CD14-positive monocyte (primary cell): ENCODE measurements at regions not wholly inside any gene's neighbourhood (a gene's known extent, or its start where the extent isn't known, plus 50 kb on each side); places are given as distances from the start of the nearest gene placed in this dataset.

Experiments
- DNase-seq, 3 donors: peaks; one replicate each; pipeline ENCODE4 v3.0.0-alpha.2; 2011 to 2022
- H2AFZ ChIP-seq: 2 replicates; pipeline ENCODE4 v1.6.0; 2012; ENCODE audit warnings: mild to moderate bottlenecking, low read depth, low read length, inconsistent platforms; ENCODE audit not compliant: insufficient read depth, poor library complexity, severe bottlenecking
- H3K27ac ChIP-seq, 2 donors: 1 replicate in 1 of 2; 2 replicates in 1 of 2; pipeline ENCODE4 v1.5.1; 2012 to 2013; ENCODE audit warnings: low read length in 2 of 2, control low read depth in 1 of 2, inconsistent platforms in 1 of 2, low read depth in 1 of 2, mild to moderate bottlenecking in 1 of 2
- H3K27me3 ChIP-seq, 2 donors: one replicate each; pipeline versions ENCODE4 v1.6.0 to v1.6.1; 2011 to 2013; ENCODE audit warnings: low read length in 2 of 2; ENCODE audit not compliant: control insufficient read depth in 2 of 2, insufficient read depth in 2 of 2
- H3K36me3 ChIP-seq, 2 donors: replicated peaks in 1 of 2; 1 replicate in 1 of 2; 2 replicates in 1 of 2; pipeline versions ENCODE4 v1.5.1 to v1.6.1; 2012 to 2013; ENCODE audit warnings: low read length in 2 of 2, control low read depth in 1 of 2, inconsistent platforms in 1 of 2, mild to moderate bottlenecking in 1 of 2; ENCODE audit not compliant: insufficient read depth in 2 of 2, control insufficient read depth in 1 of 2
- H3K4me1 ChIP-seq, 2 donors: 1 replicate in 1 of 2; 2 replicates in 1 of 2; pipeline versions ENCODE4 v1.5.1 to v1.6.1; 2012 to 2013; ENCODE audit warnings: low read length in 2 of 2, control low read depth in 1 of 2, inconsistent platforms in 1 of 2, mild to moderate bottlenecking in 1 of 2, moderate library complexity in 1 of 2; ENCODE audit not compliant: insufficient read depth in 2 of 2, control insufficient read depth in 1 of 2
- H3K4me2 ChIP-seq: replicated peaks from 2 replicates; pipeline ENCODE3; 2012; ENCODE audit warnings: low read length, moderate library complexity, mild to moderate bottlenecking; ENCODE audit not compliant: poor library complexity, severe bottlenecking; ENCODE audit errors: extremely low read depth
- H3K4me3 ChIP-seq, 3 experiments: fragments of 200-600 bp in 1 of 3; sonication (generic) in 1 of 3; replicated peaks in 1 of 3; 1 replicate in 2 of 3; 2 replicates in 1 of 3; pipeline ENCODE4 v1.5.1; 2011 to 2013; ENCODE audit warnings: low read length in 3 of 3, mild to moderate bottlenecking in 3 of 3, control low read depth in 2 of 3, low read depth in 2 of 3, inconsistent platforms in 1 of 3, moderate library complexity in 1 of 3
- H3K79me2 ChIP-seq: 2 replicates; pipeline ENCODE4 v1.6.0; 2012; ENCODE audit warnings: mild to moderate bottlenecking, control low read depth, inconsistent platforms, low read length, moderate library complexity; ENCODE audit not compliant: insufficient read depth
- H3K9ac ChIP-seq: 2 replicates; pipeline ENCODE4 v1.6.0; 2017; ENCODE audit warnings: low read length, mild to moderate bottlenecking; ENCODE audit not compliant: insufficient read depth, poor library complexity, severe bottlenecking
- H3K9me3 ChIP-seq, 2 donors: replicated peaks in 1 of 2; 1 replicate in 1 of 2; 2 replicates in 1 of 2; pipeline versions ENCODE4 v1.5.1 to v1.6.1; 2012 to 2013; ENCODE audit warnings: low read length in 2 of 2, control low read depth in 1 of 2; ENCODE audit not compliant: control insufficient read depth in 1 of 2, insufficient read depth in 1 of 2
- H4K20me1 ChIP-seq: 2 replicates; pipeline ENCODE4 v1.6.0; 2012; ENCODE audit warnings: mild to moderate bottlenecking, low read length, control low read depth, moderate library complexity; ENCODE audit not compliant: insufficient read depth
- H3K27ac Mint-ChIP-seq, 7 donors: one replicate each; pipeline ENCODE4 v1.8.0; 2020; ENCODE audit warnings: mild to moderate bottlenecking in 7 of 7, mixed read lengths in 7 of 7, moderate library complexity in 6 of 7, inconsistent platforms in 2 of 7
- H3K27me3 Mint-ChIP-seq, 3 donors: one replicate each; pipeline ENCODE4 v1.8.0; 2021 to 2022; ENCODE audit warnings: low read depth in 3 of 3, mild to moderate bottlenecking in 3 of 3, mixed read lengths in 3 of 3, moderate library complexity in 3 of 3, inconsistent platforms in 1 of 3
- H3K36me3 Mint-ChIP-seq, 2 donors: one replicate each; pipeline ENCODE4 v1.8.0; 2020; ENCODE audit warnings: mixed read lengths in 2 of 2, inconsistent platforms in 1 of 2, mild to moderate bottlenecking in 1 of 2
- H3K4me1 Mint-ChIP-seq: one replicate; pipeline ENCODE4 v1.8.0; 2020; ENCODE audit warnings: mild to moderate bottlenecking, mixed read lengths
- H3K4me3 Mint-ChIP-seq, 2 donors: one replicate each; pipeline ENCODE4 v1.8.0; 2020; ENCODE audit warnings: mild to moderate bottlenecking in 2 of 2, mixed read lengths in 2 of 2, moderate library complexity in 1 of 2
- H3K9me3 Mint-ChIP-seq, 7 donors: one replicate each; pipeline ENCODE4 v1.8.0; 2020 to 2022; ENCODE audit warnings: mixed read lengths in 7 of 7, mild to moderate bottlenecking in 6 of 7, moderate library complexity in 6 of 7, inconsistent platforms in 2 of 7
- WGBS: methylation state at CpG from one replicate; pipeline ENCODE4 v1.1.5; 2013; ENCODE audit warnings: missing lambda C conversion rate; ENCODE audit not compliant: insufficient coverage; 5-methylcytosine and 5-hydroxymethylcytosine counted together
- intact Hi-C, 2 donors: fragments of 100-400 bp; cut with micrococcal nuclease; formaldehyde crosslinking; loops; one replicate each; pipeline versions ENCODE4 v1.15.0 to v1.15.1; 2023
- TF ChIP-seq, protein P1 (sequence below): fragments of 200-600 bp; IDR thresholded peaks from one replicate; pipeline ENCODE4 v1.8.0; 2022; ENCODE audit warnings: antibody characterized with exemption, mild to moderate bottlenecking

DNA sequence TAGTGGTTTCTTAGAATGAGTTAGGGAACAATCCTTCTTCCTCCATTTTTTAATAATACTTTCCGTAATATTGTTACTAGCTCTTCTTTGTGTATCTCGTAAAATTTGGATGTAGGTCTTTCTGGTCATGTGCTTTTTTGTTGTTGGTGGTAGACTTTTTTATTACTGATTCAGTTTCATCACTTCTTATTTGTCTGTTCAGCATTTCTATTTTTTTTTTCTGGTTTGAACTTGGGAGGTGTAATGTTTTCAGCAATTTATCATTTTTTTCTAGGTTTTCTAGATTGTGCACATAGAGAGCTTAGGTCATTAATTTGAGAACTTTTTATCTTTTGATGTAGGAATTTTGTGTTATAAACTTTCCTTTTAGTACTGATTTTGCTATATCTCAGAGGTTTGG lies 1299.9 kb downstream of the FSCB start:
- Histone ChIP-seq H3K4me2 (no peak overlapping the region), H3K27me3 (no peaks in the 10 kb centered on the region), H3K4me1 (no peaks in the 10 kb centered on the region), H3K27ac (no peak overlapping the region), H3K4me3 (no peak overlapping the region), H3K9me3 (no peaks in the 10 kb centered on the region), H3K79me2 (no peaks in the 10 kb centered on the region), H3K36me3 (no peaks in the 10 kb centered on the region), H4K20me1 (no peaks in the 10 kb centered on the region), H3K9ac (no peak overlapping the region), H2AFZ (no peak overlapping the region)
- Mint-ChIP-seq H3K4me1 (no peaks in the 10 kb centered on the region), H3K4me3 (no peak overlapping the region), H3K27ac (no peak overlapping the region), H3K27me3 (no peaks in the 10 kb centered on the region), H3K9me3 (peaks cover 0 to 4% (median under 1%) of the 10 kb centered on the region in 7 donors), H3K36me3 (no peaks in the 10 kb centered on the region)
- DNase-seq = no peak
- TF ChIP-seq, protein P1, sequence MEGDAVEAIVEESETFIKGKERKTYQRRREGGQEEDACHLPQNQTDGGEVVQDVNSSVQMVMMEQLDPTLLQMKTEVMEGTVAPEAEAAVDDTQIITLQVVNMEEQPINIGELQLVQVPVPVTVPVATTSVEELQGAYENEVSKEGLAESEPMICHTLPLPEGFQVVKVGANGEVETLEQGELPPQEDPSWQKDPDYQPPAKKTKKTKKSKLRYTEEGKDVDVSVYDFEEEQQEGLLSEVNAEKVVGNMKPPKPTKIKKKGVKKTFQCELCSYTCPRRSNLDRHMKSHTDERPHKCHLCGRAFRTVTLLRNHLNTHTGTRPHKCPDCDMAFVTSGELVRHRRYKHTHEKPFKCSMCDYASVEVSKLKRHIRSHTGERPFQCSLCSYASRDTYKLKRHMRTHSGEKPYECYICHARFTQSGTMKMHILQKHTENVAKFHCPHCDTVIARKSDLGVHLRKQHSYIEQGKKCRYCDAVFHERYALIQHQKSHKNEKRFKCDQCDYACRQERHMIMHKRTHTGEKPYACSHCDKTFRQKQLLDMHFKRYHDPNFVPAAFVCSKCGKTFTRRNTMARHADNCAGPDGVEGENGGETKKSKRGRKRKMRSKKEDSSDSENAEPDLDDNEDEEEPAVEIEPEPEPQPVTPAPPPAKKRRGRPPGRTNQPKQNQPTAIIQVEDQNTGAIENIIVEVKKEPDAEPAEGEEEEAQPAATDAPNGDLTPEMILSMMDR = no peak
- WGBS = no CpG with 5 or more reads among the region's 2 CpGs
- intact Hi-C loops = no loop called here

DNA sequence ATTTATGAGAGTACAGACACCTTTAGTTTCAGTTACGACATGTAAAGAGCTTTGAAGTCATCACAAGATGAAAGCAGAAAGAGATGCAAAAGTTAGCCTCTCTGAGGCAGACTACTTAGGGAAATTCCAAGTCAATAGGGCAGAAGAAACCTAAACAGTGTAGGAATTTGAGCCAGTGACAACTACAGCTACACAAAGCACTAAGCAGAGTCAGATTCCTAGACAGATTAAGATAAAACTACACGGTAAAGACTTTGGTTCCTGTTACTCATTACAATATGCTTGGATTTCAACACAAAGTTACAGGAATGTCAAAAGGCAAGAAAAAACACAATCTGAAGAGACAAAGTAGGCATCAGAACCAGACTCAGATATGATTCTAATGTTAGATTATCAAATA lies 1302.3 kb downstream of the FSCB start:
- Mint-ChIP-seq H3K27me3 (no peaks in the 10 kb centered on the region), H3K4me1 (no peaks in the 10 kb centered on the region), H3K27ac (no peak overlapping the region), H3K9me3 (peaks cover 0 to 4% (median 0%) of the 10 kb centered on the region in 7 donors), H3K4me3 (no peak overlapping the region), H3K36me3 (no peaks in the 10 kb centered on the region)
- no peaks in the 10 kb centered on the region for H4K20me1 ChIP-seq
- no peaks in the 10 kb centered on the region for H3K9me3 ChIP-seq
- DNase-seq = no peak
- H3K4me3 ChIP-seq = no peak overlapping the region
- H3K4me1 ChIP-seq = no peaks in the 10 kb centered on the region
- H3K27ac ChIP-seq = no peak overlapping the region
- H3K4me2 ChIP-seq = no peak overlapping the region
- intact Hi-C loops = no loop called here
- no peaks in the 10 kb centered on the region for H3K36me3 ChIP-seq
- H3K27me3 ChIP-seq = no peaks in the 10 kb centered on the region
- H2AFZ ChIP-seq = no peak overlapping the region
- WGBS = 100% methylated on average over 2 of the region's 2 CpGs
- TF ChIP-seq, protein P1 = no peak
- H3K9ac ChIP-seq = no peak overlapping the region
- no peaks in the 10 kb centered on the region for H3K79me2 ChIP-seq
